ENCODE measurements at regions not wholly inside any gene's neighbourhood (a gene's known extent, or its start where the extent isn't known, plus 50 kb on each side); places are given as distances from the start of the nearest gene placed in this dataset.

DNA sequence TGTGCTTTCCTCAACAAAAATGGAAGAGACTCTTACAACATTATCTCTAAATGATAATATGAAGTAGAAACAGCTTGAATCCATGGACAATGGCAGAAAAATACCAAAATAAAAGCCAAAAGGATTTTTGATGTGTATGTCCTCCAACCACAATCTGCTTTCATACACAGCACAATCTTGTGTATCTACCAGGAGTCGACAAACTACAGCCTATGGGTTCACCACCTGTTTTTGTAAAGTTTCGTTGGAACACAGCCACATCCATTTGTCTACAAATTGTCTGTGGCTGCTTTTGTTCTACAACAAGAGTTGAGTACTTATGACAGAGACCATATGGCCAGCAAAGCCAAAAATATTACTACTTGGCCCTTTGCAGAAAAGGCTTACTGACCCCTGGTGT is 88.7 kb upstream of the UBE2E2 start:
- H3K9me1 ChIP-seq (ENCODE audit: control insufficient read depth, insufficient read depth, low read length), result no peaks in the 10 kb centered on the region
- no peak overlapping the region for H3K27ac ChIP-seq (ENCODE audit: extremely low read depth, low read depth, low read length)
- TF ChIP-seq CBX1 (IDR thresholded peaks at IDR 0.05; ENCODE audit: low read depth) (no peak), MCM3 (IDR thresholded peaks at IDR 0.05) (no peak), SREBF2 (CRISPR knock-in tag; IDR thresholded peaks at IDR 0.05) (no peak), ZNF311 (CRISPR knock-in tag; IDR thresholded peaks at IDR 0.05) (no peak), RBM25 (IDR thresholded peaks at IDR 0.05; ENCODE audit: low read depth, low read length, severe bottlenecking) (no peak), NR2C1 (IDR thresholded peaks at IDR 0.05) (no peak), NR2C1 (tag; IDR thresholded peaks at IDR 0.05) (no peak), POLR2AphosphoS5 (IDR thresholded peaks at IDR 0.05; ENCODE audit: control insufficient read depth, insufficient read depth, low read depth, low read length) (no peak), ZNF561 (CRISPR knock-in tag; conservative IDR thresholded peaks at IDR 0.05) (no peak), ZKSCAN3 (CRISPR knock-in tag; IDR thresholded peaks at IDR 0.05) (no peak), MCM5 (IDR thresholded peaks at IDR 0.05; ENCODE audit: low read depth) (no peak), LCOR (CRISPR knock-in tag; IDR thresholded peaks at IDR 0.05) (no peak), SP1 (CRISPR knock-in tag; IDR thresholded peaks at IDR 0.05) (no peak), KAT8 (IDR thresholded peaks at IDR 0.05; ENCODE audit: low read depth) (no peak), EZH2 (IDR thresholded peaks at IDR 0.05; ENCODE audit: borderline replicate concordance, low read depth, low read length) (no peak)
- TF ChIP-seq, protein P1, sequence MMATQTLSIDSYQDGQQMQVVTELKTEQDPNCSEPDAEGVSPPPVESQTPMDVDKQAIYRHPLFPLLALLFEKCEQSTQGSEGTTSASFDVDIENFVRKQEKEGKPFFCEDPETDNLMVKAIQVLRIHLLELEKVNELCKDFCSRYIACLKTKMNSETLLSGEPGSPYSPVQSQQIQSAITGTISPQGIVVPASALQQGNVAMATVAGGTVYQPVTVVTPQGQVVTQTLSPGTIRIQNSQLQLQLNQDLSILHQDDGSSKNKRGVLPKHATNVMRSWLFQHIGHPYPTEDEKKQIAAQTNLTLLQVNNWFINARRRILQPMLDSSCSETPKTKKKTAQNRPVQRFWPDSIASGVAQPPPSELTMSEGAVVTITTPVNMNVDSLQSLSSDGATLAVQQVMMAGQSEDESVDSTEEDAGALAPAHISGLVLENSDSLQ (IDR thresholded peaks at IDR 0.05), result no peak
- no peak for FAIRE-seq
- H2AFZ ChIP-seq (ENCODE audit: low read depth, low read length), result no peak overlapping the region
- no peak overlapping the region for H3K4me2 ChIP-seq (ENCODE audit: insufficient read depth, low read length)
- H3K27me3 ChIP-seq (ENCODE audit: control insufficient read depth in 2 of 2, insufficient read depth in 2 of 2, low read length in 2 of 2), result no peaks in the 10 kb centered on the region
- no TSS peak for BruUV-seq (replicated peaks)
- intact Hi-C loops (cut with micrococcal nuclease) (no loop called here), in situ Hi-C loops (cut with MboI) (no loop called here)
- CTCF ChIA-PET (ENCODE audit: low intra/inter-chr PET ratio), result no interaction called here
- no peaks in the 10 kb centered on the region for H3K9me3 ChIP-seq (replicated peaks; ENCODE audit: control insufficient read depth, insufficient read depth, low read depth, low read length)
- no peaks in the 10 kb centered on the region for H3K79me2 ChIP-seq (ENCODE audit: control insufficient read depth, insufficient read depth, low read length)
- H3K36me3 ChIP-seq (ENCODE audit: control insufficient read depth, insufficient read depth, low read length), result no peaks in the 10 kb centered on the region
- WGBS (ENCODE audit: insufficient coverage, low coverage, missing lambda C conversion rate), result 0% methylated on average over 2 of the region's 2 CpGs
- H4K20me1 ChIP-seq (replicated peaks; ENCODE audit: control insufficient read depth, insufficient read depth, low read length), result no peaks in the 10 kb centered on the region
- H3K9ac ChIP-seq (ENCODE audit: insufficient read depth in 1 of 2, low read depth in 2 of 2, low read length in 2 of 2), result no peak overlapping the region
- no peaks in the 10 kb centered on the region for H3K4me1 ChIP-seq (replicated peaks in 1 of 2; ENCODE audit: control insufficient read depth in 2 of 2, insufficient read depth in 2 of 2, low read length in 2 of 2)
- H3K4me3 ChIP-seq, result no peak overlapping the region
- POLR2A ChIA-PET, result no interaction called here
- no peak for ATAC-seq
- DNase-seq (ENCODE audit: extremely low read depth in 1 of 4, low spot score in 3 of 4), result no peak
